ENCODE measurements at regions not wholly inside any gene's neighbourhood (a gene's known extent, or its start where the extent isn't known, plus 50 kb on each side); places are given as distances from the start of the nearest gene placed in this dataset.
A peak's percentile ranks its signal among the peaks of the same experiment; 100 is the strongest.

- peak; percentile 67 to 81 for DNase-seq
Measured at GRCh38 chr12:30874455-30875321, 51.9 kb upstream of the TSPAN11 start.

GRCh38 chr12:30870491-30871265, 55.9 kb upstream of the TSPAN11 start:
- DNase-seq: no peak

GRCh38 chr12:30867415-30867814, 59.1 kb upstream of the TSPAN11 start:
- no peak for DNase-seq

DNA sequence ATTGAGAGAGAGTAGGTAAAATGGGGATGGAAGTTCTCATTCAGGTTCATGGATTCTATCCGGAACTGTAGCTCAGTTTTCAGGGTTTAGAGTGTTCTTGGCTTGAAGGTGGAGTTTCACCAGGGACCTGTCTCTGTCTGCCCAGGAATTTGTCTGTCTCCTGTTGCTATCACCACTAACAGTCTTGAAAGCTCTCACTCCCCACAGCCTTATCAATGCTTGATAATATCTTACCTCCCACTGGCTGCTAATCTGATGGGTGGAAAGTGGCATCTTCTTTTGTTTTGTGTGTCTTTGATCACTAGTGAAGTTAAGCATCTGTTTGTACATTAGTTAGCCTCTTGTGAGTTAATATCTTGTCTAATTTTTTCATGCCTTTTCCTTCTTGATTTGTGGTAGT, 60.3 kb upstream of the TSPAN11 start:
- no peak for DNase-seq

DNA sequence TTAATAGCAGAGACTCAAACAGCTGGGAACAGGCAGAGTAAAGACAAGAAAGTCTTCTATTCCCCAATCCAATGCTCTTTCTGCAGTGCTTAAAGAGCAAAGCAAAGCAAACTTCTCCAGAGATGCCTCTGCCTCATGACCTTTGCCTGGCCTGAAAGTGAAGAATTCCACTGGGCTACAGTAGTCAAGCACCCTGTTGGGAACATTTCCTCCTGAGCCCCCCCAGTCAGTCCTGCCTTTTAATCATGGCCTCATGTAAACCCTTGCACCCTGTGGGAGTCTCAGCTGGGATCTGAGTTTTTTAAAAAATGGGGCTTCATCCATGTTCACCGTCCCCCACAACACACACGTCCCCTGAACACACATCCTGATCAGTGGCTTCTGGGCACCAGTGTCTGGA, 62.7 kb upstream of the TSPAN11 start:
- DNase-seq: no peak

DNA sequence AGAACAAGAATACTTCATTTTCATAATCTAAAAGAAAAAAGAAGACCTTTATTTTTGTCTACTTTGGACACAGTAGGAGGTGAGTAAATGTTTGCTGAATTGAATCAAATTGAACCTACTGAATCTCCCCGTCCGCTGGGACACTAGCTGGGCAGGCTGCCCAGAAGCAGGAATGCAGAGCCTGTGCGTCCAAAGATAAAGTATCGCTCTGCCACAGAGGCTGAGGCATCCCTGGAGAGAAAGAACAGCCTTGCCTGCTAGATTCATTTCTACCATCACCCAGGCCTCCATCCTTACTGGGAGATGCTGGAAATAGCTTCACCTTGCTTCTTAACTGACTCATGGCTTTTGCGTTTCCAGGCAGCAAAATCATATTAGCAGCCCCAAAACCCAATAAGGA, 64.1 kb upstream of the TSPAN11 start:
- DNase-seq: peak; percentile 23 to 70

- no peak for DNase-seq
Measured at GRCh38 chr12:30859226-30859625, 67.3 kb upstream of the TSPAN11 start.

GRCh38 chr12:30858471-30858870, 68.1 kb upstream of the TSPAN11 start:
- no peak for DNase-seq

- no peak for DNase-seq
Measured at GRCh38 chr12:30853561-30854133, 72.9 kb upstream of the TSPAN11 start.

GRCh38 chr12:30850684-30851083, 75.9 kb upstream of the TSPAN11 start:
- no peak for DNase-seq

DNA sequence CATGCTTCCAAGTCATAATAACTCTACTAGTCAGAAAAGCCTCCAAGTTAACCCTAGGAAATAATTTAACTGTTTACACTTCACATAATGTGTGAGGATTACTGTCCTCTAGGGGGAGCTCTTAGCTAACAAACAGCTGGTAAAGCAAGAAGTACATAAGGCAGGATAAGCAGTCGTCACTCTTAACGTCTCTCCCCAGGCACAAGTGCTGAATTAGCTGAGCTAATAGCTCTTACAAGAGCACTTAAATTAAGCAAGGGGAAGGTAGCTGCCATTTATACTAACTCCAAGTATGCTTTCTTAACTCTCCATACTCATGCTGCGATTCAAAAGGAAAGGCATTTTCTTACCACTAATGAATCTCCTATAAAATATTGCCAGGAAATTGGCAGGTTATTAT, 79.3 kb upstream of the TSPAN11 start:
- peak; percentile 49 to 61 for DNase-seq

GRCh38 chr12:30846776-30847175, 79.8 kb upstream of the TSPAN11 start:
- no peak for DNase-seq

DNA sequence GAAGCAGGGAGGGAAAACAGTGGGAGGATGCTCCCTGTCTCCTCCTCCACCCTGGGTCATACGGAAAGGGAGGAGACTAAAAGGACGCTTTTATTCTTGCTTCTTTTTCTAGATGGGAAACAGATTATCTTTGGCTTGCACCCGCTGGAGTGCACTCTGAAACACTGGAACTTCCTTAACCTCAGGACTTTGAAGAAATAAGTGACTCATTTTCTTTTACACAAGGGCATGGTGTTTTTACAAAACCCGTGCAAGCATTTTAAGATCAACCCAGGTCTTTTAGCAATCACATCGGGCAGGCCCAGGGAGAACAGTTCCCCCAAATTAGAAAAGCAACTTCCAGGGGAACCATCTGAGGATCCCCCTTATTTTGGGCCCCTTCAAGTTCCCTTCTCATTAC, 80.9 kb upstream of the TSPAN11 start:
- no peak for DNase-seq

- no peak for DNase-seq
Measured at GRCh38 chr12:30843211-30843610, 83.3 kb upstream of the TSPAN11 start.

GRCh38 chr12:30840715-30841114, 85.8 kb upstream of the TSPAN11 start:
- no peak for DNase-seq

- no peak for DNase-seq
Measured at GRCh38 chr12:30839643-30840220, 85.0 kb upstream of the CAPRIN2 start.

DNA sequence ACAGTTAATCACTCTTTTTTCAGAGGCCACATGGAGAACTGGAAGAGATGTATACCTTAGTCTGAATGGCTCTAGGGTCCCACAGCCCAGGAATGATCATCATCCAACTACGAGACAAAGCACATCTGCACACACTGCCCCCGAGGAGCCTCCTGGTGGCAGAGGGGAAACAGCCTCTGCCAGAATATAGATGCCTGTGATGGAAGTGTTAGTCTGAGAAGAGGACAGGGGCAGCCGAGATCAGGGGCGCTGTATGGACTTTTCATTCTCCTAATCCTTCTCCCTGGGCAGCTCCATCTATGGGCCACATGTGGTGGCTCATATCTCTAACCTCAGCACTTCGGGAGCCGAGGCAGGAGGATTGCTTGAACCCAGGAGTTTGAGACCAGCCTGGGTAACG, 82.8 kb upstream of the CAPRIN2 start:
- DNase-seq: no peak

DNA sequence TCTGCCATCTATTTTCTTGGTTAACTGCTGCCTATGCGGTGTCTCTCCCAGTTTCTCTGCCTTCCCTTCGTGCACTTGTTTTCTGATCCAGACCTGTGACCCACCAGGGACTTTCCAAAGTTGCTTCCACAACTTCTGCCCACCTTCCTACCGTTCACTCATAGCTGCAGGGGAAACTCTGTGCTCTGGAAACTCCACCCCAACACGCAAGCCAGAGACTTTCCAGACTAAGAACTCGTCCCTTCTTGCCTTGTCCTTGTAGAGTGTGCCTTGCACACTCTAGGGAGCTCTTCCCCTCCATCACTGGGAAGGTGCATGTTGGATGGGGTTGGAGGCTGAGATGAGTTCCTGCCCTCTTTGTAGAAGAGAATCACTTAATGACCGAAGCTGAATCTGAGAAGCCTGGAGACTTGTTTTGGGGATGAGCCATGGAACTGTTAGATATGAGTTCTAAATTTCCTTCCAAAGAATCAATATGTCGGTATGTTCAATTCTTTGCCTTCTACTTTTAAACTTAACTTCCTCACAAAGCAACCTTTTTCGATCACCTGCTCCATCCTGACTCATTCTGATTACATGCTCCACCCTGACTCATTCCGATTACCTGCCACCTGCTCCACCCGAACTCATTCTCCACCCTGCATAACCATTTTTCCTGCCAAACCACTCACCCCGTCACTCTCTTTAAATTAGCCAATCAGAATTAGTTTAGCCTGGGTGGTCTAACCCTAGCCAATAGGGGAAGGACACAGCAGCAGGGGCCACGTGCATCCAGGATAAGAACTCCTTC, 82.1 kb upstream of the CAPRIN2 start:
- DNase-seq: no peak

DNA sequence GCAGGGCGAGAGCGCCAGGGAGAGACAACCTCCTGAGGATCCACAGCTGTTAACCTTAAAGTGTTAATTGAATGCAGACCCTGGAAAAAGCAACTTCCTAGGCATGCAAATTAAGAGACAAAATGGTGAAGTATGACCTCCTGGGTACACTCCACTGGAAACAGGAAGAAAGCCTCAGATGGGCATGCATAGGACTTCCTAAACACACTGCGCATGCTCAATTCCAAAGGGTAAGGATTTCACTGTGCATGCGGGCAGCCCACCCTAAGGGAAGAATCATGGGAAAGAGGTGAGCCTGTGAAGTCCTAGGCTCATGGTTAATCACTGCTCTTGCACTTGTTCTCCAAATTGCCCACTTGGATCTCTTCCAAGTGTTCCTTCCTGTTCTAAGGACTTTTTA, 80.5 kb upstream of the CAPRIN2 start:
- DNase-seq: no peak

- DNase-seq: no peak
Measured at GRCh38 chr12:30830751-30831150, 76.0 kb upstream of the CAPRIN2 start.

DNA sequence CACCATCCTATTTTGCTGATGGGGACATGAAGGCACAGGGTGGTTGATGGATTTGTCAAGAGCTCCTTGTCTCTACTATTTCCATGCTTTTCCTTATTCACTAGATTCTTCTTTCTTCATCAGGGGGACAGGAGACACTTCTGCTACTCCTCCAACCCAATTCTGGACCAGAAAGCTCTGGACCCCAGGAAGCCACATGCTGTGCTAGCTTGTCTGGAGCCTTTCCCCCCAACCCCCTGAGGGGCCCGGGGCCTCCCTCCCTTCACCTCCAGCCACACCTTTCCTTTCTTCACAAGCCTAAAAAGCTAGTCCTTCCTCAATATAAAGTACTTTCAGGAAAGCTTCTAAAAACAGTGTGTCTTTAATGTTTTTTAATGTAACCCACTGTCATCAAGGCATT, 75.1 kb upstream of the CAPRIN2 start:
- DNase-seq: no peak

GRCh38 chr12:30828686-30829085, 73.9 kb upstream of the CAPRIN2 start:
- DNase-seq: no peak

Data from NCI-H2081 (cell line).